ENCODE measurements at regions not wholly inside any gene's neighbourhood (a gene's known extent, or its start where the extent isn't known, plus 50 kb on each side); places are given as distances from the start of the nearest gene placed in this dataset.

DNA sequence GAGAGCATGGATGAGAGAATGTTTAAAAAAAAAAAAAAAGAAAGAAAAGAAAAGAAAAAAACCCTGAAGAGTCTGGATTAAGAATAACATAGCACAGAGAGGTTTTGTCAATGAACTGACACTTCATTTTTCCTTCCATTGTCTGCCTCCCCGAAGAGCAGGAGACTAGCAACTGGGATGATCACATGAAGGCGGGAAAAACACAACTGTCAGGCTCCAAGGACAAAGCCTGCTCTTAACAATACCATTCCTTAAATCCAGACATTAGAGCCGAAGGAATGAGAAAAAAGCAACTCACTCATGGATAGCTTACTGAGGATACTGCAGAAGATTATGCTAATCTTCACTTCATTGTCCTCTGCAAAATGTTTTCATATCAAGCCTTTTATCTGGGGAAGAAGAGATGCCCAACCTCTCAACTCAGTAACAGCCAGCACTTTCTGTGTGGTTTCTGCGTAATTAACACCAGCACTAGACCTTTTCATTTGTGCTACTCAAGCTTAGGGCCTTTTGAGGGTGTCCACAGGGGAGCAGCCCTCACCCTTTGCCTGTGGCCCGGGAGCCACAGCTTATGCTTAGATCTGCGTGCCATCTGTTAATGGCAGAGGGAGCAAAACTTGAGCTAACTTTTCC, 182.3 kb downstream of the BARHL2 start:
- TF ChIP-seq CTCF (IDR thresholded peaks at IDR 0.05; ENCODE audit: low read depth, low read length): no peak
- TF ChIP-seq EZH2phosphoT487 (IDR thresholded peaks at IDR 0.05; ENCODE audit: low read depth): no peak

Data from OCI-LY3 (cell line).